Adrenal gland (tissue), 5 donors: ENCODE measurements at regions not wholly inside any gene's neighbourhood (a gene's known extent, or its start where the extent isn't known, plus 50 kb on each side); places are given as distances from the start of the nearest gene placed in this dataset.

Experiments
- CTCF ChIP-seq, 6 experiments: fragments of 450-650 bp in 4 of 6; fragments of 200-600 bp in 2 of 6; sonication (generic) in 1 of 6; IDR thresholded peaks; 1 replicate in 5 of 6; 2 replicates in 1 of 6; pipeline versions ENCODE4 v1.5.1 to v1.8.0; 2016 to 2021; ENCODE audit warnings: antibody characterized with exemption in 6 of 6, mild to moderate bottlenecking in 2 of 6, moderate library complexity in 1 of 6
- POLR2A ChIP-seq, 2 donors: fragments of 450-650 bp; IDR thresholded peaks; one replicate each; pipeline ENCODE4 v1.6.1; 2017; ENCODE audit warnings: antibody characterized with exemption in 2 of 2, mild to moderate bottlenecking in 2 of 2, moderate library complexity in 1 of 2
- donor health status: DM: no; HTN: no; CAD: no.

GRCh38 chr10:36170943-36171501 is 528.9 kb upstream of the FZD8 start:
- TF ChIP-seq CTCF (IDR thresholded peaks at IDR 0.05) (no peak), POLR2A (IDR thresholded peaks at IDR 0.05) (no peak)
